GM12878 (cell line): ENCODE measurements at regions not wholly inside any gene's neighbourhood (a gene's known extent, or its start where the extent isn't known, plus 50 kb on each side); places are given as distances from the start of the nearest gene placed in this dataset.

Source experiments
- ATAC-seq: fragments of 200-7000 bp; cut with Tn5 transposase; 3 replicates; pipeline ENCODE4 v1.9.1; 2020; ENCODE audit warnings: mild to moderate bottlenecking, moderate library complexity
- BruUV-seq: library from RNA; stranded (reverse); fragments of 400-500 nt; replicated peaks from 2 replicates; lab custom pipeline; 2021; lab: Mats Ljungman, UMichigan
- CTCF ChIA-PET: fragments of 300-600 bp; sonication (Branson Sonifier 250); formaldehyde crosslinking; extraction: SDS; loops from one replicate; lab custom pipeline; 2021; ENCODE audit warnings: inconsistent platforms; lab: Yijun Ruan, JAX
- POLR2A ChIA-PET: fragments of 350-600 bp; formaldehyde crosslinking; extraction: SDS; loops from one replicate; lab custom pipeline; 2021; ENCODE audit warnings: inconsistent platforms; lab: Charles Lee
- RAD21 ChIA-PET: fragments of 300-600 bp; sonication (Branson Sonifier 250); formaldehyde crosslinking; loops from one replicate; lab custom pipeline; 2023; ENCODE audit warnings: antibody characterized with exemption; ENCODE audit not compliant: unreplicated experiment; lab: Charles Lee
- SMC1A ChIA-PET: fragments of 300-600 bp; sonication (Branson Sonifier 250); formaldehyde crosslinking; loops from one replicate; lab custom pipeline; 2023; ENCODE audit not compliant: unreplicated experiment, uncharacterized antibody; lab: Charles Lee
- DNase-seq: peaks from one replicate; pipeline ENCODE4 v3.0.0-alpha.2; 2011; ENCODE audit warnings: low read depth, low spot score
- FAIRE-seq: peaks from 3 replicates; lab custom pipeline; 2011; peaks lifted over from hg19 to GRCh38; lab: Jason Lieb, UNC
- H2AFZ ChIP-seq: 2 replicates; pipeline ENCODE4 v1.6.0; 2011; ENCODE audit warnings: low read depth, low read length, control low read depth; ENCODE audit not compliant: control insufficient read depth
- H3K27ac ChIP-seq: 2 replicates; pipeline ENCODE4 v1.5.1; 2011; ENCODE audit warnings: control low read depth; ENCODE audit not compliant: control insufficient read depth, insufficient read depth
- H3K27me3 ChIP-seq, 2 experiments: replicated peaks in 1 of 2; 2 replicates each; pipeline versions ENCODE4 v1.6.0 to v1.6.1; 2011; ENCODE audit warnings: low read length in 1 of 2; ENCODE audit not compliant: control insufficient read depth in 2 of 2, insufficient read depth in 2 of 2
- H3K36me3 ChIP-seq, 2 experiments: 2 replicates each; pipeline ENCODE4 v1.5.1; 2011; ENCODE audit warnings: low read length in 1 of 2; ENCODE audit not compliant: control insufficient read depth in 2 of 2, insufficient read depth in 2 of 2
- H3K4me1 ChIP-seq: 2 replicates; pipeline ENCODE4 v1.6.1; 2011; ENCODE audit warnings: mild to moderate bottlenecking, low read length, moderate library complexity, mixed read lengths; ENCODE audit not compliant: control insufficient read depth, insufficient read depth
- H3K4me2 ChIP-seq: 2 replicates; pipeline ENCODE4 v1.6.0; 2011; ENCODE audit warnings: control low read depth; ENCODE audit not compliant: control insufficient read depth, insufficient read depth
- H3K4me3 ChIP-seq: fragments of 200-600 bp; sonication (generic); 2 replicates; pipeline ENCODE4 v1.5.1; 2016
- H3K79me2 ChIP-seq: 2 replicates; pipeline ENCODE4 v1.6.0; 2011; ENCODE audit warnings: low read length; ENCODE audit not compliant: control insufficient read depth, insufficient read depth
- H3K9ac ChIP-seq: 2 replicates; pipeline ENCODE4 v1.8.0; 2011; ENCODE audit warnings: low read length, control low read depth, mixed read lengths; ENCODE audit not compliant: control insufficient read depth, insufficient read depth
- H3K9me3 ChIP-seq: replicated peaks from 3 replicates; pipeline ENCODE4 v1.5.1; 2011; ENCODE audit warnings: mild to moderate bottlenecking, low read length; ENCODE audit not compliant: control insufficient read depth, insufficient read depth
- H4K20me1 ChIP-seq: 2 replicates; pipeline ENCODE4 v1.6.0; 2011; ENCODE audit not compliant: control insufficient read depth, insufficient read depth
- BACH1 ChIP-seq: fragments of 450-650 bp; IDR thresholded peaks from 2 replicates; pipeline ENCODE4 v1.6.1; 2017; ENCODE audit warnings: mild to moderate bottlenecking, borderline replicate concordance
- SIN3A ChIP-seq: IDR thresholded peaks from 2 replicates; pipeline ENCODE4 v1.6.1; 2012; ENCODE audit warnings: low read depth, low read length, improper control_type of control experiment
- TAF1 ChIP-seq: IDR thresholded peaks from 2 replicates; pipeline ENCODE4 v1.6.1; 2011; ENCODE audit warnings: mild to moderate bottlenecking, low read depth, low read length, borderline replicate concordance
- ZNF24 ChIP-seq: fragments of 450-650 bp; IDR thresholded peaks from 2 replicates; pipeline ENCODE4 v1.6.1; 2017; ENCODE audit warnings: antibody characterized with exemption, mild to moderate bottlenecking
- ZNF384 ChIP-seq: IDR thresholded peaks from 2 replicates; pipeline ENCODE4 v1.6.1; 2012; ENCODE audit warnings: low read depth, mild to moderate bottlenecking, low read length, improper control_type of control experiment, borderline replicate concordance
- WGBS: methylation state at CpG from one replicate; pipeline ENCODE4 v1.1.6; 2016; ENCODE audit warnings: low lambda C conversion rate; ENCODE audit not compliant: insufficient replicate concordance, insufficient coverage; ENCODE audit errors: missing lambda C conversion rate; 5-methylcytosine and 5-hydroxymethylcytosine counted together
- in situ Hi-C: fragments of 300-500 bp; cut with MboI; formaldehyde crosslinking; loops from 9 replicates; pipeline ENCODE4 v1.14.3; 2018; ENCODE audit warnings: mixed read lengths
- intact Hi-C: fragments of 100-400 bp; cut with micrococcal nuclease; formaldehyde crosslinking; loops from one replicate; pipeline ENCODE4 v1.14.2; 2022; ENCODE audit not compliant: unreplicated experiment

DNA sequence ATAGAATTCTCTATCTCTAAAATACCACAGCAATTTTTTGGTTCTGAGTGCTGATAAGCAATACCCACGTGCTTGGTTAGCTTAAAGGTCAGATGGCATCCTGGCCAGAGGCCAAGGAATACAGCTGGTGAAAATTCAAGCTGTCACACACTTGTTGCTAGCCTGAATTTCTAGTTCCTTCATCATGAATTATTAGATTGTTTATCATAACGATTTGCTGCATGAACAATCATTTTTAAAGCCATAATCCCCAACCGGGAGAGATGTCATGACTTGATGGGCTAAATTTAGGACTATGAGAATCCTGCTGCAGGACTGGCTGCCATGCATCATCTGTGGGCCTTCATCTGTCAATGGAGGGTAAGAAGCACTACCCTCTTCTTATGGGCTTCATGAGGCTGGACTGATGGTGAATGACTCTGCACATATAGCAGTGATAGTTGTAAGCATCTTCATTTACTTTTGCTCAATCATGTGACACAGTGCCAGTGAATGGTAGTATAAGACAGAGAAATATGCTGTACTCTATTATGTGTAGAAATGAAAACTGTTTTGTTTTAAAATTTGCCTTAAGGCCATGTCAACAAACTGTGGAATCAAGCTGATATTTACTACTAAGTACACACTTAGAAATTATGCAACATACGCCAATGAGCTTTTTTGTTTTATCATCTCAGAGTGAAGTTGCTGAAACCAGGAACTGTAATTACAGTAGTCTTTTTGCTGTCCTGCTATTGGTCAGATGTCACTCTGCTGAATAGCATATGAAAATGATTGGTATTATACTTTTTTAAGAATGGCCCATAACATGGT, 80.5 kb upstream of the RALGPS2 start:
- RAD21 ChIA-PET = interaction anchor here (0.5 to 1.6 kb wide), 2 partner anchors 101 to 102 kb away, joined by 3 to 5 read pairs; no protein-coding TSS in a partner anchor
- CTCF ChIA-PET = interaction anchor here (0.7 to 1.7 kb wide), 2 partner anchors 8 to 18 kb away, joined by 3 to 4 read pairs; no protein-coding TSS in a partner anchor
- Histone ChIP-seq H3K36me3 (no peaks in the 10 kb centered on the region), H3K4me1 (peaks cover 3% of the 10 kb centered on the region; the same call in 1 of the 2 replicates), H3K4me2 (no peak overlapping the region), H3K4me3 (no peak overlapping the region), H3K27me3 (no peaks in the 10 kb centered on the region), H3K9ac (no peak overlapping the region), H3K79me2 (no peaks in the 10 kb centered on the region), H3K9me3 (no peaks in the 10 kb centered on the region), H4K20me1 (no peaks in the 10 kb centered on the region), H3K27ac (no peak overlapping the region), H2AFZ (no peak overlapping the region)
- POLR2A ChIA-PET = no interaction called here
- 40% methylated on average over 4 of the region's 4 CpGs for whole genome bisulfite sequencing
- FAIRE-seq (no peak), DNase-seq (no peak), ATAC-seq (no peak)
- SMC1A ChIA-PET = interaction anchor here (0.6 to 3.6 kb wide), 5 partner anchors 15 to 109 kb away, joined by 3 to 11 read pairs (median 4); no protein-coding TSS in a partner anchor
- TF ChIP-seq SIN3A (no peak), BACH1 (no peak), TAF1 (no peak), ZNF24 (no peak), ZNF384 (no peak)
- intact Hi-C loops = no loop called here
- in situ Hi-C loops = no loop called here
- BruUV-seq = no TSS peak
